ENCODE measurements at regions not wholly inside any gene's neighbourhood (a gene's known extent, or its start where the extent isn't known, plus 50 kb on each side); places are given as distances from the start of the nearest gene placed in this dataset.

DNA sequence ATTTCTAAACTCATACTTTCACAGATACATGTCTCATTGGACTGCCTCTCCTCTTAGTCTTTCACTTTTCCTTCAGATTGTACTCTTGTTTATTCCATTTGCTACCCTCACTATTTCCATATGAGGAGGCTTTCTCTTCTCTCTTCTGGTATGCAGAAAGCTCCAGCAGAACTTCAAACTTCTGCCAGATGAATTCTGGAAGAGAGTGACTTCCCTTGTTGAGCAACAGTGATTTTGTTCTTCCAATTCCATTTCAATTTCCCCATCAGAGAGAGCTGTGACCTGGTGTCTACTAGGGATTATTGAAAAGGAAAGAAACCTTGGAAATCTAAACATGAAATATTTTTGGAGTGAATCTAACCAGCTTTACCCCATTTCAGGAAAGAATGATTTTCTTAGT is 523.2 kb upstream of the ZNF717 start:
- TF ChIP-seq ZNF16 (tag by site-specific recombination; IDR thresholded peaks at IDR 0.05; ENCODE audit: low read depth) (no peak), ZNF501 (tag by site-specific recombination; IDR thresholded peaks at IDR 0.05) (no peak), ZNF830 (tag by site-specific recombination; IDR thresholded peaks at IDR 0.05; ENCODE audit: low read depth) (no peak), ZNF785 (tag by site-specific recombination; IDR thresholded peaks at IDR 0.05) (no peak), KLF8 (tag by site-specific recombination; IDR thresholded peaks at IDR 0.05) (no peak), ZXDB (tag by site-specific recombination; IDR thresholded peaks at IDR 0.05) (no peak), ZBTB17 (tag by site-specific recombination; IDR thresholded peaks at IDR 0.05) (no peak), HOXC10 (CRISPR knock-in tag; IDR thresholded peaks at IDR 0.05) (no peak)
- TF ChIP-seq, protein P1, sequence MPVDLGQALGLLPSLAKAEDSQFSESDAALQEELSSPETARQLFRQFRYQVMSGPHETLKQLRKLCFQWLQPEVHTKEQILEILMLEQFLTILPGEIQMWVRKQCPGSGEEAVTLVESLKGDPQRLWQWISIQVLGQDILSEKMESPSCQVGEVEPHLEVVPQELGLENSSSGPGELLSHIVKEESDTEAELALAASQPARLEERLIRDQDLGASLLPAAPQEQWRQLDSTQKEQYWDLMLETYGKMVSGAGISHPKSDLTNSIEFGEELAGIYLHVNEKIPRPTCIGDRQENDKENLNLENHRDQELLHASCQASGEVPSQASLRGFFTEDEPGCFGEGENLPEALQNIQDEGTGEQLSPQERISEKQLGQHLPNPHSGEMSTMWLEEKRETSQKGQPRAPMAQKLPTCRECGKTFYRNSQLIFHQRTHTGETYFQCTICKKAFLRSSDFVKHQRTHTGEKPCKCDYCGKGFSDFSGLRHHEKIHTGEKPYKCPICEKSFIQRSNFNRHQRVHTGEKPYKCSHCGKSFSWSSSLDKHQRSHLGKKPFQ (tag by site-specific recombination; IDR thresholded peaks at IDR 0.05) = no peak
- TF ChIP-seq, protein P2, sequence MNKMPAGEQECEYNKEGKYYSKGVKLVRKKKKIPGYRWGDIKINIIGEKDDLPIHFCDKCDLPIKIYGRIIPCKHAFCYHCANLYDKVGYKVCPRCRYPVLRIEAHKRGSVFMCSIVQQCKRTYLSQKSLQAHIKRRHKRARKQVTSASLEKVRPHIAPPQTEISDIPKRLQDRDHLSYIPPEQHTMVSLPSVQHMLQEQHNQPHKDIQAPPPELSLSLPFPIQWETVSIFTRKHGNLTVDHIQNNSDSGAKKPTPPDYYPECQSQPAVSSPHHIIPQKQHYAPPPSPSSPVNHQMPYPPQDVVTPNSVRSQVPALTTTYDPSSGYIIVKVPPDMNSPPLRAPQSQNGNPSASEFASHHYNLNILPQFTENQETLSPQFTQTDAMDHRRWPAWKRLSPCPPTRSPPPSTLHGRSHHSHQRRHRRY (tag by site-specific recombination; IDR thresholded peaks at IDR 0.05) = no peak
- TF ChIP-seq, protein P3, sequence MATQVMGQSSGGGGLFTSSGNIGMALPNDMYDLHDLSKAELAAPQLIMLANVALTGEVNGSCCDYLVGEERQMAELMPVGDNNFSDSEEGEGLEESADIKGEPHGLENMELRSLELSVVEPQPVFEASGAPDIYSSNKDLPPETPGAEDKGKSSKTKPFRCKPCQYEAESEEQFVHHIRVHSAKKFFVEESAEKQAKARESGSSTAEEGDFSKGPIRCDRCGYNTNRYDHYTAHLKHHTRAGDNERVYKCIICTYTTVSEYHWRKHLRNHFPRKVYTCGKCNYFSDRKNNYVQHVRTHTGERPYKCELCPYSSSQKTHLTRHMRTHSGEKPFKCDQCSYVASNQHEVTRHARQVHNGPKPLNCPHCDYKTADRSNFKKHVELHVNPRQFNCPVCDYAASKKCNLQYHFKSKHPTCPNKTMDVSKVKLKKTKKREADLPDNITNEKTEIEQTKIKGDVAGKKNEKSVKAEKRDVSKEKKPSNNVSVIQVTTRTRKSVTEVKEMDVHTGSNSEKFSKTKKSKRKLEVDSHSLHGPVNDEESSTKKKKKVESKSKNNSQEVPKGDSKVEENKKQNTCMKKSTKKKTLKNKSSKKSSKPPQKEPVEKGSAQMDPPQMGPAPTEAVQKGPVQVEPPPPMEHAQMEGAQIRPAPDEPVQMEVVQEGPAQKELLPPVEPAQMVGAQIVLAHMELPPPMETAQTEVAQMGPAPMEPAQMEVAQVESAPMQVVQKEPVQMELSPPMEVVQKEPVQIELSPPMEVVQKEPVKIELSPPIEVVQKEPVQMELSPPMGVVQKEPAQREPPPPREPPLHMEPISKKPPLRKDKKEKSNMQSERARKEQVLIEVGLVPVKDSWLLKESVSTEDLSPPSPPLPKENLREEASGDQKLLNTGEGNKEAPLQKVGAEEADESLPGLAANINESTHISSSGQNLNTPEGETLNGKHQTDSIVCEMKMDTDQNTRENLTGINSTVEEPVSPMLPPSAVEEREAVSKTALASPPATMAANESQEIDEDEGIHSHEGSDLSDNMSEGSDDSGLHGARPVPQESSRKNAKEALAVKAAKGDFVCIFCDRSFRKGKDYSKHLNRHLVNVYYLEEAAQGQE (tag by site-specific recombination; IDR thresholded peaks at IDR 0.05) = no peak
- H3K36me3 ChIP-seq (ENCODE audit: control insufficient read depth in 2 of 2, insufficient read depth in 1 of 2, low read length in 2 of 2) = no peaks in the 10 kb centered on the region
- CTCF ChIA-PET = no interaction called here
- H3K27ac ChIP-seq (ENCODE audit: extremely low read depth, low read depth, low read length) = no peak overlapping the region
- no peak overlapping the region for H3K4me3 ChIP-seq (ENCODE audit: low read depth, low read length)
- H3K4me1 ChIP-seq (ENCODE audit: control insufficient read depth, insufficient read depth, low read length) = no peaks in the 10 kb centered on the region
- no peaks in the 10 kb centered on the region for H3K9me3 ChIP-seq (ENCODE audit: control insufficient read depth, insufficient read depth, low read depth, low read length)
- POLR2A ChIA-PET = no interaction called here

DNA sequence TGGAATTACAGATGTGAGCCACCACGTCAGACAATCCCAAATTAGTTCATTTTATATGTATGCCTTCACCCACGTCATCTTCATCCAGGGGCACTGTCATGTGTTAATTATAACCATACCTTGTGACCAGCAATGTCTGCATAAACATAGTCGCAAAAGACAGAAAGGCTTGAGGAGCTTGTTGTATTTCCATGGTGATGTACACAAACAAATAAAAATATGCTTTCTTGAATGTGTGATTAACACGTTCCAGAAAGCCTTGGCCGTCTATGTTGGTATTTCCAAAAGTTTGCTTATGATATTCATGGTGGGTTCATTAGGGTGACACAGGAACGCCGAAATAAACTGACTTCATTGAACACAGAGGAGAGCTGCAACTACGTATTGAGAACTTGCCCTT is 524.7 kb upstream of the ZNF717 start:
- H3K4me1 ChIP-seq (ENCODE audit: control insufficient read depth, insufficient read depth, low read length) = no peaks in the 10 kb centered on the region
- no peaks in the 10 kb centered on the region for H3K36me3 ChIP-seq (ENCODE audit: control insufficient read depth in 2 of 2, insufficient read depth in 1 of 2, low read length in 2 of 2)
- no peak overlapping the region for H3K27ac ChIP-seq (ENCODE audit: extremely low read depth, low read depth, low read length)
- CTCF ChIA-PET = no interaction called here
- TF ChIP-seq ZBTB20 (tag by site-specific recombination; IDR thresholded peaks at IDR 0.05) = no peak
- TF ChIP-seq, protein P4, sequence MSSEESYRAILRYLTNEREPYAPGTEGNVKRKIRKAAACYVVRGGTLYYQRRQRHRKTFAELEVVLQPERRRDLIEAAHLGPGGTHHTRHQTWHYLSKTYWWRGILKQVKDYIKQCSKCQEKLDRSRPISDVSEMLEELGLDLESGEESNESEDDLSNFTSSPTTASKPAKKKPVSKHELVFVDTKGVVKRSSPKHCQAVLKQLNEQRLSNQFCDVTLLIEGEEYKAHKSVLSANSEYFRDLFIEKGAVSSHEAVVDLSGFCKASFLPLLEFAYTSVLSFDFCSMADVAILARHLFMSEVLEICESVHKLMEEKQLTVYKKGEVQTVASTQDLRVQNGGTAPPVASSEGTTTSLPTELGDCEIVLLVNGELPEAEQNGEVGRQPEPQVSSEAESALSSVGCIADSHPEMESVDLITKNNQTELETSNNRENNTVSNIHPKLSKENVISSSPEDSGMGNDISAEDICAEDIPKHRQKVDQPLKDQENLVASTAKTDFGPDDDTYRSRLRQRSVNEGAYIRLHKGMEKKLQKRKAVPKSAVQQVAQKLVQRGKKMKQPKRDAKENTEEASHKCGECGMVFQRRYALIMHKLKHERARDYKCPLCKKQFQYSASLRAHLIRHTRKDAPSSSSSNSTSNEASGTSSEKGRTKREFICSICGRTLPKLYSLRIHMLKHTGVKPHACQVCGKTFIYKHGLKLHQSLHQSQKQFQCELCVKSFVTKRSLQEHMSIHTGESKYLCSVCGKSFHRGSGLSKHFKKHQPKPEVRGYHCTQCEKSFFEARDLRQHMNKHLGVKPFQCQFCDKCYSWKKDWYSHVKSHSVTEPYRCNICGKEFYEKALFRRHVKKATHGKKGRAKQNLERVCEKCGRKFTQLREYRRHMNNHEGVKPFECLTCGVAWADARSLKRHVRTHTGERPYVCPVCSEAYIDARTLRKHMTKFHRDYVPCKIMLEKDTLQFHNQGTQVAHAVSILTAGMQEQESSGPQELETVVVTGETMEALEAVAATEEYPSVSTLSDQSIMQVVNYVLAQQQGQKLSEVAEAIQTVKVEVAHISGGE (tag by site-specific recombination; conservative IDR thresholded peaks at IDR 0.05; ENCODE audit: low read depth) = no peak
- TF ChIP-seq, protein P1 (tag by site-specific recombination; IDR thresholded peaks at IDR 0.05) = no peak
- no peak for TF ChIP-seq TCF7L2 (IDR thresholded peaks at IDR 0.05; ENCODE audit: borderline replicate concordance, low read depth, low read length)
- no peak for TF ChIP-seq ZNF416 (tag by site-specific recombination; IDR thresholded peaks at IDR 0.05)
- TF ChIP-seq ZNF350 (tag by site-specific recombination; IDR thresholded peaks at IDR 0.05) = no peak
- no peak for TF ChIP-seq ZNF521 (tag by site-specific recombination; IDR thresholded peaks at IDR 0.05)
- TF ChIP-seq, protein P5, sequence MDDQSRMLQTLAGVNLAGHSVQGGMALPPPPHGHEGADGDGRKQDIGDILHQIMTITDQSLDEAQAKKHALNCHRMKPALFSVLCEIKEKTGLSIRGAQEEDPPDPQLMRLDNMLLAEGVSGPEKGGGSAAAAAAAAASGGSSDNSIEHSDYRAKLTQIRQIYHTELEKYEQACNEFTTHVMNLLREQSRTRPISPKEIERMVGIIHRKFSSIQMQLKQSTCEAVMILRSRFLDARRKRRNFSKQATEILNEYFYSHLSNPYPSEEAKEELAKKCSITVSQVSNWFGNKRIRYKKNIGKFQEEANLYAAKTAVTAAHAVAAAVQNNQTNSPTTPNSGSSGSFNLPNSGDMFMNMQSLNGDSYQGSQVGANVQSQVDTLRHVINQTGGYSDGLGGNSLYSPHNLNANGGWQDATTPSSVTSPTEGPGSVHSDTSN (CRISPR knock-in tag; IDR thresholded peaks at IDR 0.05) = no peak
- TF ChIP-seq, protein P6, sequence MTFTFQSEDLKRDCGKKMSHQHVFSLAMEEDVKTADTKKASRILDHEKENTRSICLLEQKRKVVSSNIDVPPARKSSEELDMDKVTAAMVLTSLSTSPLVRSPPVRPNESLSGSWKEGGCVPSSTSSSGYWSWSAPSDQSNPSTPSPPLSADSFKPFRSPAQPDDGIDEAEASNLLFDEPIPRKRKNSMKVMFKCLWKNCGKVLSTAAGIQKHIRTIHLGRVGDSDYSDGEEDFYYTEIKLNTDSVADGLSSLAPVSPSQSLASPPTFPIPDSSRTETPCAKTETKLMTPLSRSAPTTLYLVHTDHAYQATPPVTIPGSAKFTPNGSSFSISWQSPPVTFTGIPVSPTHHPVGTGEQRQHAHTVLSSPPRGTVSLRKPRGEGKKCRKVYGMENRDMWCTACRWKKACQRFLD (tag by site-specific recombination; IDR thresholded peaks at IDR 0.05) = no peak
- POLR2A ChIA-PET = no interaction called here
- H3K9me3 ChIP-seq (ENCODE audit: control insufficient read depth, insufficient read depth, low read depth, low read length) = no peaks in the 10 kb centered on the region
- no peak overlapping the region for H3K4me3 ChIP-seq (ENCODE audit: low read depth, low read length)
